ENCODE measurements at regions not wholly inside any gene's neighbourhood (a gene's known extent, or its start where the extent isn't known, plus 50 kb on each side); places are given as distances from the start of the nearest gene placed in this dataset.

GRCh38 chr19:30778061-30778460 is 405.9 kb downstream of the ZNF536 start:
- ChIA-PET POLR2A (ENCODE audit: partially characterized antibody) (no interaction called here), CTCF (ENCODE audit: partially characterized antibody) (interaction anchor here (0.9 to 1.9 kb wide), 6 partner anchors 11 to 276 kb away, joined by 3 to 8 read pairs (median 6); no protein-coding TSS in a partner anchor)
- H3K79me1 ChIP-seq (ENCODE audit: low read depth, low read length): no peaks in the 10 kb centered on the region
- H4K20me1 ChIP-seq (replicated peaks in 1 of 2; ENCODE audit: control insufficient read depth in 1 of 2, insufficient read depth in 2 of 2, low read length in 2 of 2): no peaks in the 10 kb centered on the region
- H3K18ac ChIP-seq (ENCODE audit: extremely low read depth, low read length): no peak overlapping the region
- H2BK15ac ChIP-seq (ENCODE audit: low read length): no peak overlapping the region
- no peaks in the 10 kb centered on the region; a peak in 2 of 8 replicates for H3K36me3 ChIP-seq (ENCODE audit: control insufficient read depth in 2 of 4, insufficient read depth in 4 of 4, low read length in 3 of 4)
- H2BK12ac ChIP-seq (ENCODE audit: low read depth, low read length): no peak overlapping the region
- no peak overlapping the region for H3K14ac ChIP-seq (ENCODE audit: insufficient read length)
- no peak overlapping the region for H3K4ac ChIP-seq (replicated peaks; ENCODE audit: insufficient read length, low read depth, low read length)
- H3K23ac ChIP-seq (ENCODE audit: insufficient read length): no peak overlapping the region
- H3K4me1 ChIP-seq (replicated peaks in 1 of 4; ENCODE audit: control insufficient read depth in 3 of 4, insufficient read depth in 4 of 4, low read length in 3 of 4): no peaks in the 10 kb centered on the region
- no peak overlapping the region for H2BK5ac ChIP-seq (ENCODE audit: low read depth, low read length)
- H3K27ac ChIP-seq (ENCODE audit: low read depth, low read length): no peak overlapping the region
- FAIRE-seq (no peak), DNase-seq (ENCODE audit: low read depth in 1 of 2, low spot score in 2 of 2) (peak in 1 of 2 experiments; percentile 1)
- no peak overlapping the region for H2BK20ac ChIP-seq (ENCODE audit: low read length)
- H3K9me3 ChIP-seq (ENCODE audit: insufficient read depth in 2 of 2, low read depth in 1 of 2, low read length in 1 of 2): no peaks in the 10 kb centered on the region
- H4K91ac ChIP-seq (replicated peaks; ENCODE audit: insufficient read length, low read length): no peak overlapping the region
- no peak overlapping the region for H3K4me2 ChIP-seq (ENCODE audit: insufficient read depth in 1 of 2, low read depth in 2 of 2, low read length in 2 of 2)
- H2AFZ ChIP-seq (ENCODE audit: low read length): no peak overlapping the region
- H3K79me2 ChIP-seq (ENCODE audit: control insufficient read depth in 1 of 2, insufficient read depth in 2 of 2, low read length in 2 of 2): no peaks in the 10 kb centered on the region
- H3K9ac ChIP-seq (replicated peaks in 1 of 4; ENCODE audit: extremely low read depth in 1 of 4, low read depth in 3 of 4, low read length in 3 of 4): no peak overlapping the region
- H3K27me3 ChIP-seq (replicated peaks in 1 of 4; ENCODE audit: control insufficient read depth in 3 of 4, extremely low read depth in 1 of 4, insufficient read depth in 3 of 4, low read length in 3 of 4): no peaks in the 10 kb centered on the region
- H4K8ac ChIP-seq (ENCODE audit: extremely low read depth, insufficient read depth, low read length): no peak overlapping the region
- no peak overlapping the region for H2AK5ac ChIP-seq (ENCODE audit: low read depth, low read length)
- no peaks in the 10 kb centered on the region for H3K23me2 ChIP-seq (ENCODE audit: low read depth, low read length)
- H4K5ac ChIP-seq (ENCODE audit: insufficient read length, low read depth, low read length): no peak overlapping the region
- WGBS, 2 experiments (ENCODE audit: extremely low coverage in 1 of 2, insufficient coverage in 1 of 2, insufficient read length in 1 of 2, insufficient replicate concordance in 2 of 2, low coverage in 1 of 2, low lambda C conversion rate in 2 of 2, missing lambda C conversion rate in 1 of 2): 95% methylated on average over 2 of the region's 2 CpGs; no CpG with 5 or more reads in 1 of the 2 experiments
- no peak overlapping the region for H2BK120ac ChIP-seq (replicated peaks; ENCODE audit: low read depth, low read length)
- no peak overlapping the region for H3K4me3 ChIP-seq (ENCODE audit: extremely low read depth in 1 of 4, insufficient read depth in 2 of 4, low read depth in 3 of 4, low read length in 4 of 4)
- H3K56ac ChIP-seq (replicated peaks; ENCODE audit: insufficient read length, low read depth, low read length): no peak overlapping the region
- TF ChIP-seq ATF3 (IDR thresholded peaks at IDR 0.05; ENCODE audit: insufficient read depth, low read depth, low read length) (no peak), RNF2 (IDR thresholded peaks at IDR 0.05; ENCODE audit: borderline replicate concordance, low read depth, low read length, missing control alignments, poor library complexity, severe bottlenecking) (no peak), TEAD4 (IDR thresholded peaks at IDR 0.05; ENCODE audit: low read depth, low read length) (no peak), TBP (IDR thresholded peaks at IDR 0.05; ENCODE audit: low read depth, low read length) (no peak), CEBPB (IDR thresholded peaks at IDR 0.05; ENCODE audit: low read depth, low read length) (no peak), GABPA (IDR thresholded peaks at IDR 0.05; ENCODE audit: borderline replicate concordance, insufficient read depth, low read length) (no peak), SP2 (IDR thresholded peaks at IDR 0.05; ENCODE audit: low read length) (no peak), RBBP5 (IDR thresholded peaks at IDR 0.05; ENCODE audit: borderline replicate concordance, low read depth, low read length) (no peak), ZNF274 (IDR thresholded peaks at IDR 0.05; ENCODE audit: borderline replicate concordance, extremely low read depth, low read length) (no peak), E2F6 (IDR thresholded peaks at IDR 0.05) (no peak), HDAC6 (IDR thresholded peaks at IDR 0.05; ENCODE audit: low read depth, low read length) (no peak)
- TF ChIP-seq, protein P1, sequence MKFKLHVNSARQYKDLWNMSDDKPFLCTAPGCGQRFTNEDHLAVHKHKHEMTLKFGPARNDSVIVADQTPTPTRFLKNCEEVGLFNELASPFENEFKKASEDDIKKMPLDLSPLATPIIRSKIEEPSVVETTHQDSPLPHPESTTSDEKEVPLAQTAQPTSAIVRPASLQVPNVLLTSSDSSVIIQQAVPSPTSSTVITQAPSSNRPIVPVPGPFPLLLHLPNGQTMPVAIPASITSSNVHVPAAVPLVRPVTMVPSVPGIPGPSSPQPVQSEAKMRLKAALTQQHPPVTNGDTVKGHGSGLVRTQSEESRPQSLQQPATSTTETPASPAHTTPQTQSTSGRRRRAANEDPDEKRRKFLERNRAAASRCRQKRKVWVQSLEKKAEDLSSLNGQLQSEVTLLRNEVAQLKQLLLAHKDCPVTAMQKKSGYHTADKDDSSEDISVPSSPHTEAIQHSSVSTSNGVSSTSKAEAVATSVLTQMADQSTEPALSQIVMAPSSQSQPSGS (IDR thresholded peaks at IDR 0.05; ENCODE audit: low read length): no peak
